IPS DF 19.7 (cell line): ENCODE measurements at regions not wholly inside any gene's neighbourhood (a gene's known extent, or its start where the extent isn't known, plus 50 kb on each side); places are given as distances from the start of the nearest gene placed in this dataset.
"Not testable (repeated sequence)": the region's sequence is repeated elsewhere in the genome, so short reads cannot be mapped to it uniquely, and the experiment has no call there.

Source experiments
- DNase-seq: peaks from one replicate; pipeline ENCODE4 v3.0.0-alpha.2; 2013; ENCODE audit warnings: low read depth, low spot score

GRCh38 chr2:16908656-16909055, 243.0 kb upstream of the CYRIA start:
- DNase-seq = no peak

DNA sequence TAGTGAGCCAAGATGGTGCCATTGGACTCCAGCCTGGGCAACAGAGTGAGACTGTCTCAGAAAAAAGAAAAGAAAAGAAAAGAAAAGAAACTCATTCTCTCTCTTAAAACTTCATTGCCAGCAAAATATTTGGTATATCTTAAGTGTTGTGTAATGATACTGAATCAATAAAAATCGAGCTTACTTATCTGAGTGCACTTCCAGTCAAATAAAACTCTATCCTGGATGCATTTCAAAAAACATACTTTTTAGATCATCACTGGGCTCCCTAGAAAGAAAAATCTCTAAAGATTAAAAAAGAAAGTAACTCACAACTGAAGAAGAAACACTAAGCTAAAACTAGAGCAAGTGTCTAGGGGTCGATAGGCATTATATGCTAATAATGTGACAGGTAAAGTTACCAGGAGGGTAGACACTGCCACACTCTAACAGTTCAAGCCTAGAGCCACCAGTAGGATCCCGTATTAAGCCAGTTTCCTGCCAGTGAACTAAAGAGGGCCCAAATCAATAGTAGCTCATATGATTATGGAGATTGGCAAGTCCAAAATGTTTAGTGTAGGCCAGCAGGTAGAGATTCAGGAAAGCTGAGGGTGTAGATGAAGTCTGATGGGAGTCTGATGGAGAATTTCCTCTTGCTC, 242.1 kb upstream of the CYRIA start:
- DNase-seq = no peak

- not testable (repeated sequence) for DNase-seq
Observed at GRCh38 chr2:16905325-16905724, 239.7 kb upstream of the CYRIA start.

- peak; percentile 17 for DNase-seq
Observed at GRCh38 chr2:16900405-16901025, 234.9 kb upstream of the CYRIA start.

DNA sequence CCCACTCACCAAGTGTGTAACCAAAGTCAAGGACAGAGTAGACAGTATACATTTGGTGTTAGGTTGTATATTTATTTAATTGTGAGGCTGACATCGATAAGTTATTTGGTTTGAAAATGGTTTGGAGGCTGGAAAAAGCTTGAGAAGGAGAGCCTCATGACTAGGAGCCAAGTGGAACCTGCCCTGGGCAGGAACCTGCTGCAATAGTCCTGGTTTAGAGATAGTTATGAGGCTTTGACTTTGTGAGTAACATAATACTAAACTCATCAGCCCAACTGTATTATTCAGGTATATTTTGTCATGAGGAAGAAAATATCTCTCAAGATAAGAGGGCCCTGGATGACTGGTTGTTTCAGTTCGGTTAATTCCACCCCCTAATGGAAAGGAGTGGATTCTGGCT, 234.3 kb upstream of the CYRIA start:
- no peak for DNase-seq

- peak; percentile 42 for DNase-seq
Observed at GRCh38 chr2:16890081-16890480, 224.4 kb upstream of the CYRIA start.

DNA sequence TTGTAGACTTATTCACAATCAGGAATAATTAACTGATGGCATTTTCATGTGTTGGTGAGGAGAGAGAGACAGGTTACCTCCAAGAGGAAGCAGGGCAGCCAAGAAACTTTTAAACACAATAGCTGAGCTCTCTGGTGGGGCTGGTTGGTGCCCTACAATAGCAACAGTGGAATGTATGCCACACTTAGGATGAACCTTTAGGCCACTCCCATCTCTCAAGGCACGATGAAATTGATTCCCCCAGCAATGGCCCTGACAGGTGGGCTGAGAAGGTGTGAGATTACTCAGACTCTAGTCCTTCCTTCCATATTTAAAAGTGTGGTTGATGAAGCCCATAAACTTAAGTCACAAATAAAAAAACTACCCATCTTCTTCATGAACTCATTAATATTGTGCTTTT, 219.4 kb upstream of the CYRIA start:
- no peak for DNase-seq

GRCh38 chr2:16882706-16883105, 217.1 kb upstream of the CYRIA start:
- DNase-seq = no peak

DNA sequence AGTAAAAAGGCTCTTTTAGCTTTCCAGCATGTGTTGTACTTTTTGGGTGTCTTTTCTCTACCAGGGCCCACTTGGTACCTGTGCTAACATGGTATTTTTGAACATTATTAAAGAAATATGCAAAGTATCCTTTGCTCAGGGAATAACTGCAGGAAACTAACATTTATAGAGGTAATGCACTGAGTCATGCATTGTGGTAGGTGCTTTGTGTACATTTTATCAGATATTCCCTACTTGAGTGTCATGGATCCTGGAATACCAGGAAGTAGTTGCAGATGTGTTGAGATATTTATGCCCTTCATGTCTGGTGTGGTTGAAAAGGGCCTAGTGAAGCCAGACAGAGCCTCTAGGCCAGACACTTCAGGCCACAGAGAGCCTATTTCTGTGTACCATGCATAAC, 215.5 kb upstream of the CYRIA start:
- no peak for DNase-seq

- no peak for DNase-seq
Observed at GRCh38 chr2:16871411-16871810, 205.8 kb upstream of the CYRIA start.

- DNase-seq = no peak
Observed at GRCh38 chr2:16870491-16871076, 204.9 kb upstream of the CYRIA start.

- DNase-seq = no peak
Observed at GRCh38 chr2:16869711-16870110, 204.1 kb upstream of the CYRIA start.

- DNase-seq = no peak
Observed at GRCh38 chr2:16862471-16862870, 196.8 kb upstream of the CYRIA start.

DNA sequence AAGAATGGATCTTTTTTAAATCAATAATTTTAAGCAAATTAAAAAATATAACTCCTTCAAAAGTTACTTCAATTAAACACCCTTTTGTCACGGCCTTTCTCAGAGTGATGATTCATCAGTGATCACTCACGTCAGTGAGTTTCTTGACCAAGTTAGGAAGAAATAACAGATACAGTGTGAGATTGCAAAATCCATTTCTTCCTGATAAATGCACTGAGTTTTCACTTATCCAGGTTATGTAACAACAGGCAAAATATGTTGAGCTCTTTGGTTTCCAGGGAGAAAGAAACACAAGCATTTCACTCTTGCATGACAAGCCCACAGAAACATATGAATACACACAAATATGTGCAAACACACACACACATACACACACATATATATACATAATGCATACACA, 195.9 kb upstream of the CYRIA start:
- DNase-seq = no peak

GRCh38 chr2:16861111-16861510, 195.5 kb upstream of the CYRIA start:
- DNase-seq = no peak

DNA sequence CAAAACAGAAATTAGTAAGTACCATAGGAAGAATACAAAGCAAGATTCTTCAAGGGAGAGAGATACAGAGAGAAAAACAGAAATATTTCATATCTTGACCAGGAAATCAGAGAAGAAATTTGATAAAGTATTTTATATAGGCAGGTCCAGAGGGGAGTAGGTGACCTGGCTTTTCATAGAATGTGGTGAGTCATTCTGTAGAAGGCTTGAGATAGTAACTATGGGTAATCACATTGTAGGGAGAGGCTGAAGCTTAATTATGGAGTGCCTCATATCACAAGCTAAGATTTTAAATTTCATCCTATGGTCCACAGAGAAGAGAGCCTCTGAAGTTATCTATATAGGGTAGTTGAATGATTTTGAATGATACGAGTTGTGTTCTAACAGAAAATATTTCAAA, 195.0 kb upstream of the CYRIA start:
- no peak for DNase-seq

GRCh38 chr2:16855183-16855582, 189.5 kb upstream of the CYRIA start:
- no peak for DNase-seq

GRCh38 chr2:16853088-16853487, 187.5 kb upstream of the CYRIA start:
- DNase-seq = no peak

GRCh38 chr2:16852651-16853050, 187.0 kb upstream of the CYRIA start:
- DNase-seq = no peak

DNA sequence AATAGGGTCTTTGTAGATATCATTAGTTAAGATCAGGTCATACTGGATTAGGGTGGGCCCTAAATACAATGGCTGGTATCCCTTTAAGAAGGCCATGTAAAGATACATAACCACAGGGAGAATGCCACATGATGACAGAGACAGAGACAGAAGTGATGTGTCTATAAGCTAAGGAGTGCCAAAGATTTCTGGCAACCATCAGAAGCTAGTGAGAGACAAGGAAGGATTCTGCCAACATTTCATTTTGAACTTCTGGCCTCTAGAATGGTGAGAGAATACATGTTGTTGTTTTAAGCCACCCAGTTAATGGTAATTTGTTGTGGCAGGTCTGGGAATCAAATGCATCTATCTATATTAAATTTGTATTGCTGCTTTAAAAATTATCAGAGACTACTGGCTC, 185.5 kb upstream of the CYRIA start:
- DNase-seq = no peak

DNA sequence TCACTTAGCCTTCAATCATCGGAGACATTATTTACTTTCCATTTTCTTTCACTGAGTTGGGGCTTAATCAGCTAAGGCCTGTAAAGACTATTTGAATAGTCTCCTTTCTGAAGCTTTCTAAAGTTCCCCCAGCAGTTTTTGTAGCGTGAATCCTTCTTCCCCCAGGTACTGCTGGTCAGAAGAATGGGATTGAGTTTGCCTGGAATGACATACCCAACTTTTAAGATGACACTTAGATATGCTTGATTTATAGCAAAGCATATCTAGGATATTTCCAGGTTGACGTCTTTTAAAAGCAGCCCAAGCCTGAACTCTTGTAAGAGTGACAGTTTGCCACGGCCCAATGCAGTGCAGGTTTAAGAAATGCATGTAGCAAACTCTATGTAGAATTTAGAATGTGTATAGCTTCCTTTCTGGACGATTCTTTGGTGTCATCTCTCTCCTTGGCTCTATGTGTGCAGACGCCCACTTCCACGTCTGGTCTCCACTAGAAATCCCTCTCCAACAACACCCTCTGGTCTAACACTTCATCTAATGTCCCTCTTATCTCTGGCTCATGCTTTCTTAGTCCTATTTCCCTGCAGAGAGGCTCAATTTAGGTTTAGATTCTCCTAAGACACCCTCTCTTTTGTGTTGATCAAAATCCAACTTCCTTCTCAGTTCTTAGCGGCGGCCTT, 175.0 kb upstream of the CYRIA start:
- no peak for DNase-seq

DNA sequence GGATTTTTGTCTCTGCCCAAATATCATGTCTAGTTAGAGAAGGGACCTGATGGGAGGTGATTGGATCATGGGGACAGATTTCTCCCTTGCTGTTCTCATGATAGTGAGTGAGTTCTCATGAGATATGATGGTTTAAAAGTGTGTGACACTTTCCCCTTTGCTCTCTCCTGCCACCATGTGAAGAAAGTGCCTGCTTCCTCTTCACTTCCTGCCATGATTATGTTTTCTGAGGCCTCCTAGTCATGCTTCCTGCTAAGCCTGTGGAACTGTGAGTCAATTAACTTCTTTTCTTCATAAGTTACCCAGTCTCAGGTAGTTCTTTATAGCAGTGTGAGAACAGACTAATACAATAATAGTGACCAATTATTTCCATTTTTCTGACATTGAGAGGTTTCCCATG, 167.3 kb upstream of the CYRIA start:
- DNase-seq = no peak

DNA sequence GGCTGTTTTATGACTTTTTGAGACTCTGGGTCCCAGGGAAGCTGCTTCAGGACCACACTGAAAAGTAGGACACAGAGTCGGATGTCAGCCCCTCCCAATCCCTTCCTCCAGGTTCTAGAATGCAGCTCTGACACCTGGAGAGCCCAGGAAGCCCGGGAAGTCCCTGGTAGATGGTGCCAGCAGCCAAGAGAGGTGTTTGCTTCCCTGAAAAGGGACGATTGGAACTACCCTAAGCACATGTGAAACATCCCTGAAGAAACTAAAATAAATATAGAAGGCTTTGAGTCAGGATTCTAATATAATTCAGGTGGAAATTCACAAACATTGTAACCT, 163.2 kb upstream of the CYRIA start:
- no peak for DNase-seq
